KMS-11 (cell line): ENCODE measurements at regions not wholly inside any gene's neighbourhood (a gene's known extent, or its start where the extent isn't known, plus 50 kb on each side); places are given as distances from the start of the nearest gene placed in this dataset.

Experiments
- H2AFZ ChIP-seq: fragments of 200-600 bp; sonication (generic); 2 replicates; pipeline ENCODE4 v1.6.1; 2016; ENCODE audit warnings: antibody characterized with exemption, mixed run types, low read depth
- H3K27ac ChIP-seq: fragments of 200-600 bp; sonication (generic); 2 replicates; pipeline ENCODE4 v1.6.1; 2016; ENCODE audit warnings: mild to moderate bottlenecking, mixed run types
- H3K27me3 ChIP-seq: fragments of 200-600 bp; sonication (generic); 2 replicates; pipeline ENCODE4 v1.6.1; 2017; ENCODE audit warnings: mild to moderate bottlenecking, low read depth, mixed run types, moderate library complexity; ENCODE audit not compliant: insufficient read depth
- H3K36me3 ChIP-seq: fragments of 200-600 bp; sonication (generic); 2 replicates; pipeline ENCODE4 v1.6.1; 2017; ENCODE audit warnings: mild to moderate bottlenecking, mixed run types; ENCODE audit not compliant: insufficient read depth
- H3K4me1 ChIP-seq: fragments of 200-600 bp; sonication (generic); 2 replicates; pipeline ENCODE4 v1.6.1; 2016; ENCODE audit warnings: mild to moderate bottlenecking, low read depth, mixed run types; ENCODE audit not compliant: poor library complexity, severe bottlenecking
- H3K4me2 ChIP-seq: fragments of 200-600 bp; sonication (generic); 2 replicates; pipeline ENCODE4 v1.7.0; 2016; ENCODE audit warnings: mild to moderate bottlenecking, mixed run types
- H3K4me3 ChIP-seq: fragments of 200-600 bp; sonication (generic); IDR thresholded peaks from 2 replicates; pipeline ENCODE4 v1.6.1; 2017; ENCODE audit warnings: low read depth, low read length, mixed read lengths; ENCODE audit not compliant: insufficient read depth
- H3K79me2 ChIP-seq: fragments of 200-600 bp; sonication (generic); 2 replicates; pipeline ENCODE4 v1.6.1; 2016; ENCODE audit warnings: low read depth, mixed run types; ENCODE audit not compliant: insufficient read depth
- H3K9ac ChIP-seq: fragments of 200-600 bp; sonication (generic); 2 replicates; pipeline ENCODE4 v1.6.1; 2016; ENCODE audit warnings: mild to moderate bottlenecking, mixed run types
- H4K20me1 ChIP-seq: fragments of 200-600 bp; sonication (generic); 2 replicates; pipeline ENCODE4 v1.6.1; 2016; ENCODE audit warnings: mild to moderate bottlenecking, mixed run types; ENCODE audit not compliant: insufficient read depth
- TF ChIP-seq, protein P1 (sequence below): fragments of 200-600 bp; sonication (generic); conservative IDR thresholded peaks from 2 replicates; pipeline ENCODE4 v1.6.1; 2017; ENCODE audit warnings: low read depth, mild to moderate bottlenecking, antibody characterized with exemption, low read length, moderate library complexity, mixed read lengths

DNA sequence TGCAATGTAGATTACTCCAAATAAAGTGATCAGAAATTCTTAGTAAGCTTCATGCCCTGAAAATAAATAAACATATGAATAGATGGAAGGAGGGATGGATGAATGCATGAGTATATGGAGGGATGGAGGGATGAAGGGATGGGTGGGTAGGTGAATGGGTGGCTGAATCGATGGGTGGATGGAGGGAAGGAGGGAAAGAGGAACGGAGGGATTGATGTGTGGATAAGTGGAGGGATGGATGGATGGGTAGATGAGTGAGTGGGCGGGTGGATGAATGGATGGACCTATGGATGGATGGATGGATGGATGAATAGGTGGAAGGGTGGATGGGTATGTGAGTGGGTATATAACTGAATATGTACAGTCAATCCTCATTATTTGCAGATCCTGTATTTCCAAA is 276.7 kb upstream of the ACVR2A start:
- Histone ChIP-seq H3K79me2 (no peaks in the 10 kb centered on the region), H3K27ac (no peak overlapping the region), H3K27me3 (no peaks in the 10 kb centered on the region), H3K9ac (no peak overlapping the region), H2AFZ (no peak overlapping the region), H3K4me2 (no peak overlapping the region), H3K4me1 (no peaks in the 10 kb centered on the region), H3K36me3 (no peaks in the 10 kb centered on the region), H3K4me3 (no peak overlapping the region), H4K20me1 (no peaks in the 10 kb centered on the region)
- TF ChIP-seq, protein P1, sequence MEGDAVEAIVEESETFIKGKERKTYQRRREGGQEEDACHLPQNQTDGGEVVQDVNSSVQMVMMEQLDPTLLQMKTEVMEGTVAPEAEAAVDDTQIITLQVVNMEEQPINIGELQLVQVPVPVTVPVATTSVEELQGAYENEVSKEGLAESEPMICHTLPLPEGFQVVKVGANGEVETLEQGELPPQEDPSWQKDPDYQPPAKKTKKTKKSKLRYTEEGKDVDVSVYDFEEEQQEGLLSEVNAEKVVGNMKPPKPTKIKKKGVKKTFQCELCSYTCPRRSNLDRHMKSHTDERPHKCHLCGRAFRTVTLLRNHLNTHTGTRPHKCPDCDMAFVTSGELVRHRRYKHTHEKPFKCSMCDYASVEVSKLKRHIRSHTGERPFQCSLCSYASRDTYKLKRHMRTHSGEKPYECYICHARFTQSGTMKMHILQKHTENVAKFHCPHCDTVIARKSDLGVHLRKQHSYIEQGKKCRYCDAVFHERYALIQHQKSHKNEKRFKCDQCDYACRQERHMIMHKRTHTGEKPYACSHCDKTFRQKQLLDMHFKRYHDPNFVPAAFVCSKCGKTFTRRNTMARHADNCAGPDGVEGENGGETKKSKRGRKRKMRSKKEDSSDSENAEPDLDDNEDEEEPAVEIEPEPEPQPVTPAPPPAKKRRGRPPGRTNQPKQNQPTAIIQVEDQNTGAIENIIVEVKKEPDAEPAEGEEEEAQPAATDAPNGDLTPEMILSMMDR, result no peak

DNA sequence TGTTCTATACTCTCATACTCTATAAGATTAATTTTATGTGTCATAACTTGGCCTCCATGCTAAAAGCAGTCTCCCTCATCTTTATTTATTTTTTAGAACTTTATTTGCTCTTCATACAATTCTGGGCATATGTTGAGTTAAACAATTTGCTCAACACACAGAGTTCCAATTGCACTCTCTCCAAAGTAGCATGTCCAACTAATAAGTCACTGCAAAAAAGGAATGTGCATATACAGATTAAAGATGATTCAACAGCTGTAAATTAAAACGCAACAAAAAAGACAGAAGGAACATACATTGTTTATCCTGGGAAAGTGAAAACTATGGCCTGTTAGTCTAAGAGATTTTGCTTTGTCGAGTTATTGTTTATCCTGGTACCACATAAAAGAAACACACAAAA is 277.7 kb upstream of the ACVR2A start:
- no peaks in the 10 kb centered on the region for H3K36me3 ChIP-seq
- no peak overlapping the region for H3K27ac ChIP-seq
- H2AFZ ChIP-seq, result no peak overlapping the region
- no peaks in the 10 kb centered on the region for H4K20me1 ChIP-seq
- TF ChIP-seq, protein P1, result no peak
- no peak overlapping the region for H3K4me3 ChIP-seq
- no peak overlapping the region for H3K4me2 ChIP-seq
- H3K4me1 ChIP-seq, result no peaks in the 10 kb centered on the region
- H3K9ac ChIP-seq, result no peak overlapping the region
- H3K27me3 ChIP-seq, result no peaks in the 10 kb centered on the region
- no peaks in the 10 kb centered on the region for H3K79me2 ChIP-seq

DNA sequence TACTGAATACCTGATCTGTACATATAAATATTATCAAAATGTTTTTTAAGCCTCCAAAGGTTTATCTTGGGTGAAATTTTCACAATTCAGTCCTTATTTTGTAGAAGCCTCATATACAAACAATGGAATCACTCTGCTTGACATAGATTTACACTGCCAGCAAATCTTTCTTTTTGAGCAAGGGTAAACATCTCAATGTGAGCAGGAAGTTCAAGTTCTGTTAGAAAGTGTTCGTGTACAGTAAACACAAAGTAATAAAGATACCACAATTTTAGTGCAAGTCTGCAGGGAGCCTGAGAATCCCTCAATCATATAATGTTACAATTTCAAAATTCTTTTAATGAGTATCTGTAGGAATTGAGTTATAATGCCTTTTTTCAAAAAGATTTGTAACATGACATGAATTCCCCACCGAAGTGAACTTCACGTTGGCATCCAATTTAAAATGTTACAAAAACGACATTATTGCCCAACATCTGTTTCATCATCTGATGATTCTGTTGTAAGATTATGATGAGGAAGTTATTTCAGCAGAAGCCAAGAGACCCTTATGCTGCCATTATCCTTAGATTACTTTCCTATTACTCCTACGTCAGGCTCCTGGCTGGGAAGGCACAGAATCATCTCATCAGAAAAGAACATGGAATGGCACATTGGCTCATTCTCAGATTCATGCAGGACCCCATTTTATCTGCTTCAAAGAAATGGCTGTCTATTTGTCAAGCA is 283.9 kb upstream of the ACVR2A start:
- TF ChIP-seq, protein P1, result no peak
- no peak overlapping the region for H3K9ac ChIP-seq
- H2AFZ ChIP-seq, result no peak overlapping the region
- no peaks in the 10 kb centered on the region for H3K4me1 ChIP-seq
- H3K27ac ChIP-seq, result no peak overlapping the region
- H3K79me2 ChIP-seq, result no peaks in the 10 kb centered on the region
- H3K27me3 ChIP-seq, result no peaks in the 10 kb centered on the region
- H4K20me1 ChIP-seq, result no peaks in the 10 kb centered on the region
- no peak overlapping the region for H3K4me3 ChIP-seq
- no peaks in the 10 kb centered on the region for H3K36me3 ChIP-seq
- no peak overlapping the region for H3K4me2 ChIP-seq

DNA sequence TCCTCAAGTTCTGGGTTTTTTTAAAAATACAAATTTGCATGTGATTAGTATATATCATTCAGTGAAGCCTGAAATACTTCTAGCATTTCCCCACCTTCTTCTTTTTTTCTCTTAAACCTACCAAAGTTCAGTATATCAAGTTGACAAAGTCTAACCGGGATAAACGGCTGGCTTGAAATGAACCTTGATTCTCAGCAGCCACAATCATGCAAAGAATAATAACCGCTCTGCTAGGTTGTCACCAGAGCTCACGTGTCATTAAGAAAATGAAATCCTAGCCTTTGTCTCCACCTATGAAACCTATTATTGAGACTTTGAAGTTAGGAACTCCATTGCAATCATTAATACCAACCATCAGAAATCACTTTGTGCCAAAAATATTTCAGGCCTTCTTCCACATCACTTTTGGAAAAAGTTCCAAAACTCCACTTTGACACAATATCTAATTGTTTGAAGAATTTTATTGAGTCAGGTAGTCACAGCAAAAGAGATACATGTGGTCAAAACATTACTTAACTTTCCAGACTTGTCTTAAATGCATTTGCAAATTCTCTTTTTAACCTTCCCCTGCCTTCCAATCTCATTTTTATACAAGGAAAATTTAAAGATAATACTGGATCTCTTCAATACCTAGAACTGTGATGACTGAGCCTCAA is 285.6 kb upstream of the ACVR2A start:
- Histone ChIP-seq H3K9ac (no peak overlapping the region), H3K4me3 (no peak overlapping the region), H3K4me1 (no peaks in the 10 kb centered on the region), H3K36me3 (no peaks in the 10 kb centered on the region), H3K4me2 (no peak overlapping the region), H3K79me2 (no peaks in the 10 kb centered on the region), H4K20me1 (no peaks in the 10 kb centered on the region), H3K27ac (no peak overlapping the region), H2AFZ (no peak overlapping the region), H3K27me3 (no peaks in the 10 kb centered on the region)
- TF ChIP-seq, protein P1, result no peak
